HL-60 (cell line): ENCODE measurements at regions not wholly inside any gene's neighbourhood (a gene's known extent, or its start where the extent isn't known, plus 50 kb on each side); places are given as distances from the start of the nearest gene placed in this dataset.

Source experiments
- CTCF ChIP-seq: IDR thresholded peaks from one replicate; pipeline ENCODE4 v1.5.1; 2011; ENCODE audit warnings: low read length, control low read depth, inconsistent platforms; ENCODE audit not compliant: insufficient read depth
- POLR2AphosphoS5 ChIP-seq: IDR thresholded peaks from 2 replicates; pipeline ENCODE4 v1.6.1; 2012; ENCODE audit warnings: low read depth
- SPI1 ChIP-seq: IDR thresholded peaks from 2 replicates; pipeline ENCODE4 v1.6.1; 2012; ENCODE audit warnings: low read depth, mild to moderate bottlenecking, borderline replicate concordance

- TF ChIP-seq CTCF (no peak), SPI1 (no peak), POLR2AphosphoS5 (no peak)
Measured at GRCh38 chr13:79062291-79062690, 343.8 kb downstream of the RBM26 start.
